Osteoblast (primary cell): ENCODE measurements at regions not wholly inside any gene's neighbourhood (a gene's known extent, or its start where the extent isn't known, plus 50 kb on each side); places are given as distances from the start of the nearest gene placed in this dataset.

Experiments
- DNase-seq: peaks from one replicate; pipeline ENCODE4 v3.0.0; 2011; ENCODE audit warnings: low spot score, mixed read lengths; ENCODE audit not compliant: insufficient read length; ENCODE audit errors: missing footprints
- H2AFZ ChIP-seq: 2 replicates; pipeline ENCODE4 v1.6.0; 2011; ENCODE audit warnings: mild to moderate bottlenecking, low read length
- H3K27ac ChIP-seq: 2 replicates; pipeline ENCODE4 v1.5.1; 2011; ENCODE audit warnings: mild to moderate bottlenecking, low read depth, low read length, moderate library complexity
- H3K27me3 ChIP-seq: 2 replicates; pipeline ENCODE4 v1.6.0; 2012; ENCODE audit warnings: mild to moderate bottlenecking, control low read depth, inconsistent platforms, low read length, moderate library complexity; ENCODE audit not compliant: insufficient read depth
- H3K36me3 ChIP-seq: 2 replicates; pipeline ENCODE4 v1.5.1; 2011; ENCODE audit warnings: mild to moderate bottlenecking, low read length, control low read depth, moderate library complexity; ENCODE audit not compliant: insufficient read depth
- H3K4me1 ChIP-seq: 2 replicates; pipeline ENCODE4 v1.5.1; 2011; ENCODE audit warnings: mild to moderate bottlenecking, low read length, control low read depth, moderate library complexity; ENCODE audit not compliant: insufficient read depth
- H3K4me2 ChIP-seq: 2 replicates; pipeline ENCODE4 v1.6.0; 2011; ENCODE audit warnings: mild to moderate bottlenecking, low read length; ENCODE audit not compliant: insufficient read depth
- H3K4me3 ChIP-seq: fragments of 200-600 bp; sonication (generic); 3 replicates; pipeline ENCODE4 v1.5.1; 2012; ENCODE audit warnings: mild to moderate bottlenecking, low read length, inconsistent platforms; ENCODE audit not compliant: insufficient read depth
- H3K79me2 ChIP-seq: 2 replicates; pipeline ENCODE4 v1.6.0; 2012; ENCODE audit warnings: mild to moderate bottlenecking, low read length, control low read depth, inconsistent platforms; ENCODE audit not compliant: insufficient read depth
- H3K9me3 ChIP-seq: 2 replicates; pipeline ENCODE4 v1.5.1; 2011; ENCODE audit warnings: low read depth, low read length, control low read depth
- H4K20me1 ChIP-seq: 2 replicates; pipeline ENCODE4 v1.6.0; 2012; ENCODE audit warnings: mild to moderate bottlenecking, low read length, control low read depth; ENCODE audit not compliant: insufficient read depth
- CTCF ChIP-seq: IDR thresholded peaks from 2 replicates; pipeline ENCODE4 v1.5.1; 2011; ENCODE audit warnings: mild to moderate bottlenecking, low read depth, low read length, moderate library complexity; ENCODE audit errors: extremely low read depth

DNA sequence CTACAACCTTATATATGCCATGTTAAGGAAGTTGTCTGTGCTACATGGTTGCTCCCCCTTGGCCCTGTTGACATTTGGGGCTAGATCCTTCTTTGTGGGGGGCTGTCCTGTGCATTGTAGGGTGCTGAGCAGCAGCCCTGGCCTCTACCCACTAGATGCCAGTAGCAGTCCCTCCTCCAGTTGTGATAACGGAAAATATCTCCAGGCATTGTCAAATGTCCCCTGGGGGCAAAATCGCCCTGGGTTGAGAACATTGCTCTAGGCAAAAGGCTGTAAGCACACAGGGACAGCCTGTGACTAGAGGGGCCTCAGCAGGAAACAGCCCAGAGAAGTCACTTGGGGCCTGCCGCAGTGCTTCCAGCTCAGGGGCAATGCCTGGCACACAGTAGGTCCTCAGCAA is 1100.3 kb downstream of the BCL11B start:
- Histone ChIP-seq H2AFZ (no peak overlapping the region), H3K79me2 (no peaks in the 10 kb centered on the region), H4K20me1 (no peaks in the 10 kb centered on the region), H3K4me2 (no peak overlapping the region), H3K27me3 (no peaks in the 10 kb centered on the region), H3K36me3 (no peaks in the 10 kb centered on the region), H3K9me3 (peaks cover 2% of the 10 kb centered on the region), H3K27ac (no peak overlapping the region), H3K4me1 (no peaks in the 10 kb centered on the region), H3K4me3 (no peak overlapping the region)
- TF ChIP-seq CTCF = no peak
- DNase-seq = peak; percentile 19

GRCh38 chr14:98172243-98172778 is 1099.7 kb downstream of the BCL11B start:
- Histone ChIP-seq H3K4me1 (no peaks in the 10 kb centered on the region), H3K4me2 (no peak overlapping the region), H3K4me3 (no peak overlapping the region), H4K20me1 (no peaks in the 10 kb centered on the region), H3K27me3 (no peaks in the 10 kb centered on the region), H3K36me3 (no peaks in the 10 kb centered on the region), H3K79me2 (no peaks in the 10 kb centered on the region), H3K27ac (no peak overlapping the region), H3K9me3 (peaks cover 2% of the 10 kb centered on the region), H2AFZ (no peak overlapping the region)
- no peak for TF ChIP-seq CTCF
- no peak for DNase-seq

DNA sequence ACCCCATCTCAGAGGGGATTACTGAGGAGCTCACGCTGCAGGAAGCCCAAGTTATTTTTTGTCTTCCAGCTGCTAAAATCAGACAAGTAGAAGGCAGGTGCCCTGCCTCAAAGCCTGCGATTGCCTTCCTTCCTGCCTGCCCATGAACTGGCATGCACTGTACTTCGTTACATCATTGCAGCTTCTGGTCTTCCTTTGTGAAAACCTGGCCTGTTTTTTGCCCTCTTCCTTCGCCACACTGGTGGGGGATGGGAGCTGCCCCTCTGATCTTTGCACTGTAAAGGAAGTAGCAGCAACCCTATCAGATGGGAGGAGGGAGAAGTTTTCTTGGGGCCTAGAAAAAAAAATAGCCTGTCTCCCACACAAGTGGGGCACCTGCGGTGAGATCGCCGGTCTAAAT is 1098.7 kb downstream of the BCL11B start:
- Histone ChIP-seq H3K4me3 (no peak overlapping the region), H3K4me1 (no peaks in the 10 kb centered on the region), H4K20me1 (no peaks in the 10 kb centered on the region), H3K27ac (no peak overlapping the region), H3K79me2 (no peaks in the 10 kb centered on the region), H2AFZ (no peak overlapping the region), H3K27me3 (no peaks in the 10 kb centered on the region), H3K4me2 (no peak overlapping the region), H3K9me3 (peaks cover 2% of the 10 kb centered on the region), H3K36me3 (no peaks in the 10 kb centered on the region)
- no peak for DNase-seq
- no peak for TF ChIP-seq CTCF

DNA sequence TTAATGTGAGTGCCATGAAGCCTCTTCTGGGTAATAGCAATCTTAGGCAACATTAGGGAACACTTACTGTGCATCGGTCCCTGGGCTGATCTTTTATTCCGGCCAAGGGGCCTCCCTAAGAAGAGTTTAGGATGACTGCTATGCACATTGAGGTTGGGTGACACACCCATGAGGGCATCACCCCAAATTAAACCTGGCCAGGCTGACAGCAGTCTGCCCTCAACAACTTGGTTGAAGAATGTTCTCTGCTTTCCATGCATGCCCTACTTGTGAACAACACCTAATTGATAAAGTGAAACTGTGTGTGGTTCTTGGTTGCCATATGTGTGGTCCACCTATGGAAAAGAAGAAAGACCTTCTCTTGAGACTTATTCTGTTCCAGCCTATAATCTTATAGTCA is 1098.0 kb downstream of the BCL11B start:
- Histone ChIP-seq H3K36me3 (no peaks in the 10 kb centered on the region), H3K4me1 (no peaks in the 10 kb centered on the region), H3K79me2 (no peaks in the 10 kb centered on the region), H3K9me3 (peaks cover 2% of the 10 kb centered on the region), H2AFZ (no peak overlapping the region), H3K4me2 (no peak overlapping the region), H3K27me3 (no peaks in the 10 kb centered on the region), H3K27ac (no peak overlapping the region), H3K4me3 (no peak overlapping the region), H4K20me1 (no peaks in the 10 kb centered on the region)
- DNase-seq = no peak
- TF ChIP-seq CTCF = no peak
